ENCODE measurements at regions not wholly inside any gene's neighbourhood (a gene's known extent, or its start where the extent isn't known, plus 50 kb on each side); places are given as distances from the start of the nearest gene placed in this dataset.
"Not testable (repeated sequence)": the region's sequence is repeated elsewhere in the genome, so short reads cannot be mapped to it uniquely, and the experiment has no call there.

DNA sequence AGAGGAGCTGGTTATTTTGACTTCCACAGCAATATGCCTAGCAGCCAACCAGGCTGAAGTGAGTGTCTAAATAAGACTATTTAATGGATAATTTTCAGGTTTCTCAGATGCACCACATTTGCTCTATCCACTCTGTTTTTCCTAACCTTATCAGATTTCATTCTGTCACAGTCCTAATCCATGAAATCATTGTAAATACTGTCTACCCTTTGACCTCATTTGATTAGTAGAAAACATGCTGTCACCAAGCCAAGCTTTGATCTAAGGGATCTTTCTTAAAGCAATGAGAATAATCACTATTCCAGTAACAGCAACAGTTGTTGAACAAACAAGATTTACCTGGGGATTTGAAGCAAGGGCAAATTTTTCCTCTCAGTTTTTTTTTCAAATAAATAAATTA, 595.6 kb downstream of the LTN1 start:
- no peak for DNase-seq

GRCh38 chr21:28396421-28396820, 596.3 kb downstream of the LTN1 start:
- no peak for DNase-seq

DNA sequence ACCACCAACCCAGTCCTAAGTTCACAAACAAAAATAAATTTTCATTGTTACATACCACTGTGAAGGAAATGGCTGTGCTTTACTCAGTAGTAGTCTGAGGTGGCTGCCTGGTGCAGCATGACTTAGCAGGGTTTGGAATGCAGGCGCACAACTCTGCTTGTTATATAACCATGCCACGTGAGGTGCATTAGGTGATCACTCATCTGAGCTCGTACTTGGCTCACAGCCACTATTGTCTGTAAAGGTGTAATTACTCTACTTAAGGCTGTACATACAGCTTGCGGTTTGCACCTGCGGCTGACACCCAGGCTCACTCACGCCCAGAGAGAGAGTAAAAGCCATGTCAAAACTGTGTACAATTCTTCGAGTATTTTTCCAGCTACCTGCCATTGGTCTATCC, 599.4 kb downstream of the LTN1 start:
- no peak for DNase-seq

DNA sequence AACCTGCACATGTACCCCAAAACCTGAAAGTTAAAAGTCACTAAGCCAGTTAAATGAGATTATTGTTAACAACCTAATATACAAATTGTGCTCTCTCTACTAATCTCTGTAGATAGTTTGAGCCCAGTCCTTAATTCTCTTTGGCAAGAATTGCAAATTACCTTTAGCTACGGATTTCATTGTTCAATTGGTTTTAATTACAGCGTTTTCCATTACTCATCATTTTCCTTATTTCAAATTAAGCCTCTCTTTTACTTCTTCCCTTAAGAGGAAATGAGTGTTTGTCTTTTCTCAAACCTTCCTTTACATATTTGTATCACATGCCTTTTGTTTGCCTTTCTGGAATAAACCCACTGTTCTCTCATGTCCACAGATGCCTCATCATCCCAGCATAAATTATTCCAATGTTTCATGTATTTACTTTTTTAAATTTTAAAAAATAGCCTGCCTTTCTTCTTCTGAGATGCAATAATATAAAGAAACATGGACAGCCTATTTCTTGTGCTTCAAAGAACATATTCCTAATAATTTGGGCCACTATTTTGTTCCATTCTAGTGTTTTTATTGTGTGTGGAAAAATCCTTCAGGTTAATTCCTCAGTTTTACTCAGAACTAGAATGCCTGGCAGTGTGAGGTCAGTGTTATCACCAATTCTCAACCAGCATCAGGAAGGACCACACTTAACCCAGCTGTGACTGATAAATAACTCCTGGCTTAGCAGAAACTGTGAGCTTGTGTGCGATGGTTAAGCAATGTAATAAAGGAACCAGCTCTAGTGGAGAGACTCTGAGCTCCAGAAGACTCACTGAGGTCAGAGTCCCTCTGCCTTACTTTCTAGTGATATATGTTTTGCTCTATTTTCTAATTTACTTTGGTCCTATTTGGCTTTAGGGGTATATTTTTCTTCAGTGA, 600.5 kb downstream of the LTN1 start:
- no peak for DNase-seq

GRCh38 chr21:28387220-28387619, 605.5 kb downstream of the LTN1 start:
- no peak for DNase-seq

DNA sequence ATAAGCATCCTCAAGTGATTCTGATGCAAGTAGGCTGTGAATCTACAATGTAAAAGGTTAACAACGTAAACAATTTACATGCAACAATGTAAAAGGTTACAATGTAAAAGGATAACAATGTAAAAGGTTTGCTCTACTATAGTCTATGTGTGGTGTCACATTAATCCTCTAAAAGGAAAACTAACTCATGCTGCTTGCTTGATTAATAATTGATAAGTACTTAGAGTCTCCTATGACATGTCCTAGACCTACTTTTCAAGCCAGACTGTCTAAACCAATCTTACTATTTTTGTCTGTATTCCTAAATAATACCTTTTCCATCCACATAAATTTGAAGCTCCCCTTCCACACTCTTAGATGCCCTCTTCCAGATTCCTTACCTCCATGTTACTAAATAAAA, 606.8 kb downstream of the LTN1 start:
- DNase-seq, result no peak

GRCh38 chr21:28381000-28381745, 611.5 kb downstream of the LTN1 start:
- not testable (repeated sequence) for DNase-seq

DNA sequence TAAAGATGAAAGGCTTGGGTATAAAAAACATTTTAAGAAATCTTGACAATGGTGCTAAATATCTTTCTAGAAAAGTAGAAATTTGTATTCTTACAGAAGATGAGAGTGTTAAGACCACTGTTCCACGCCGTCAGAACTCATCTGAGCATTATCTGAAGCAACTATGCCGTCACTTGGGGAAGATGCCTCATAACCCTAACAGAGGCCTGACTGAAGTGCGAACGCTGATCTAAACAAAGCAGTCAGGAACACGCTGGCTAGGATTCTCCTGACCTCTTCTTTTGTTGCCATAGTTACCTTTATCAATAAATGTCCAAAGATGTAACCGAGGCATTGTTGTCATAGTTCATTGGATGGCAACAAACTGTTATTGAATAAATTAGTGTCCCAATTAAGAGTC, 612.4 kb downstream of the LTN1 start:
- DNase-seq, result no peak

DNA sequence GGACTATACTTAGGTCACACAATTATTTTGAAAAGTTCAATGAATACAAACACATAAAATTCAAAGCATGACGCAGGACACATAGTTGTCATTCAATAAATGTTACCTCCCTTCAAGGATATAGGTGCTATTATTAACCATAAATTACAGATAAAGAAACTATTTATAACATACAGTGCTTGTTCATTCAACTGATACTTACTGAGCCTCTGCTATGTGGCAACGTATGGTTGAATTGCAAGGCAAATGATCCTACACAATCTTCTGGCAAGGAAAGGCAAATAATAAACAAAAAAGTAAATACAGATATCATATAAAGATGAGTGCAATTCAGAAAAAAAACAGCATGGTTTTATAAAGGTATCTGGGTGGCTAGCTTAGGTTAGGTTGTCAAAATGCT, 614.7 kb downstream of the LTN1 start:
- no peak for DNase-seq

DNA sequence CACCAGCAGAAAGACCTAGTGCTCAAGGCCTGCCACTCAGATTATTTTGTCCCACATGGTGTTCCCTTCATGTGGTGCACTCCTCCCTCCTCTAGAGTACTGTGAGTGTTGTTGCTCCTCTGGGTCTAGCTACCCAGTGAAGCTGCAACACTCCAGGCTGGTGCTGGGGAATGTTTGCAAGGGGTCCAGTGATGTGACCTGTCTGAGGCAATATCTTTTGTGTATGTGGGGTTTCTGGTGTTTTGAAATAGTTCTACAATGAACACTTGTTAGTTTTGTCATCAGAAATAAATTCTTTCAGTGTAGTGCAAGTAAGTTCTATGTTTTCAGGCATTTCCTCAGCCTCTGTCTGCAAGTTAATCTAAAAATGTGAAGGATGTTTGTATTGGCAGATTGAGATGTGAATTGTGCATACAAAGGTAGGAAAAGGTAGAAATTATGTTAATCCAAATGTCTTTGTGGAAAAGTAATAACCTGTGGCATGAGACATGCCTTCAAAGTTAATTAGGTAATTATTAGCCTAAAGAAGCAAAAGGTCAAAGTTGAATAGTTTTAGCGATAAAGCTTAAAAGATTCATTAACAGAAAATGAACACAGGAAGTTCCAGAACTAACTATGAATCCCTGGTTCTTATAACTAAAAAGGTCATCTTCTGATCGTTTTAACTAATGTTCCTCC, 616.8 kb downstream of the LTN1 start:
- DNase-seq, result no peak

GRCh38 chr21:28374881-28375280, 617.8 kb downstream of the LTN1 start:
- no peak for DNase-seq

- no peak for DNase-seq
These were observed 621.0 kb downstream of the LTN1 start for GRCh38 chr21:28371713-28372112.

DNA sequence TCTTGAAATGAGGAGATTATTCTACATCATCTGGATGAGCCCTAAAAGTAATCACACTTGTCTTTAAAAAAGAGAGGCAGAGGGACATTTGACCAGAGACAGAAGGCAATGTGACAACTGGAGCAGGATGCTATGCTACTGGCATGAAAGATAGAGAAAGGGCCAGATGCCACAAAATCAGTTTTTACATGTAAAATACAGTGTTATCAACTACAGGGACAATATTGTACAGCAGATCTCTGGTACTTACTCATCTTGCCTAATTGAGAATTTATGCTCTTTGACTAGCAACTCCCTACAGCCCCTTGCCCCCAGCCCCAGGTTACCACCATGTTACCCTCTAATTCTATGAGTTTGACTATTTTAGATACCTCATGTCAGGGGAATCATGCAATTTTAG, 633.4 kb downstream of the LTN1 start:
- no peak for DNase-seq

DNA sequence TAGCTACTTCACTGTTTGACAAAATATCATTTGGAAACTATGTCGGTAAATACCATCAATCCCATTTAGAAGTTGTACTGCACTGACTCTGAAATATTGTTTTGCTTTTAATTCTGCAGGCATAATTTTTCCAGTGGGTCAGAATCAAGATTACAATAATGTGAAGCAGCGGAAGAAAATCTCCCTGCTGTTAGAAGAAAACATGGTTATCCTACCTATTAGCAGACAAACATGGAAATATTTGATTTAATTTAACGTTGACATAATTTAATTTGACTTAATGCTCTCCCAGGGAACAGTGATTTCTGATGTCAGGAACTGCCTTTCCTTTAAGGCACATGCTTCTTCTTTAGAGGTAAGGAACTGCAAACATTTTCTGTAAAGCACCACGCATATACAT, 634.0 kb downstream of the LTN1 start:
- no peak for DNase-seq

DNA sequence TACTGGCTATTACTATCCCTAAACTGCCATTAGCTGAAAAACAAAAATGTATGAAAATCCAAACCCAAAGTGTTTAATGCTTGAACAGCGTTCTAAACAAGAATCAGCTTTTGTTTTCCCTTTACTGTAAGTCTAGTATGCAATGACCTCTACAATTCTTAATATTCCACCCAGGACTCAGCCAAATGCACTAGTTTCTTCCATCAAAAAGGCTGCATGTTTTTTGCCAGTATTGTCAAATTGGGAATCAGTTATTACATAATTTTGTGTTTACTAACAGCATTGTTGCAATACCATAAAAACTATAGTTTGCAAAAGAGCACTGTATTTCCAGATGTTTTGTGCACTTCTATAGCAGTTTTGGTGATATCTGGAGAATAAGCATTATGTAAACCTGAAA, 634.5 kb downstream of the LTN1 start:
- DNase-seq, result no peak

DNA sequence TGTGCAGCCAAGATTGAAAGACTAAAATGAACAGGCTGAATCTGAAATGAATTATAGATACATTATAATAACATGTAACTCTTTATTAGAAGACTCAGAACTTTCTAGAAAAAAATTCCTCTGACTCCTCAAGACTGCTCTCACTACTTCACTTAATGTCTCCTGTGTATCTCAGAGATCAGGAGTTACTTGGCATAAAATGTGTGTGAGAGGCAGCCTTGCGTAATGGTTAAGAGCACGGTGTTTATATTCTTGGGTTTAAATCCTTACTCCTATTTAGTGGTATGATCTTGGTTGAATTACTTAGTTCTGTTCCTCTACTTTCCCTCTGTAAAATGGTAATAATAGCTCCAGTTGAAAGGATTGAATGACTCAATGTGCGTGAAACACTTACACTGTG, 634.9 kb downstream of the LTN1 start:
- no peak for DNase-seq

DNA sequence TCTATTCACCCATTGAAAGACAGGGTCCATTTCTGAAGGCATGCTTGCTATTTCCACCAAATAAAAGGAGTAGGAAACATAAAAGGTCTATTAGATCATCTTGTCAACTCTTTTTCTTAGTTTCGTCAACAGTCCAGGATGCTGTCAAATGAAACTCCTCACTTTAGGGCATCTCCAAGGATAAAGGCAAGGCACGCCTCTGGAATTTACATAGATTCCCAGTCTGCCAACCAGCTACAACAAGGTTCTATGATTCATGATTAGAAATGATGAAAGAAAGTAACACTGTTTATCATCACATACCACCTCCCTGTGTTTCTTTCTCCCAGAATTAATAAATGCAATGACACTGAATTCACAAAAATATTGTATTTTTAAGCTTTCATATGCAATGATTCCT, 636.3 kb downstream of the LTN1 start:
- DNase-seq, result no peak

DNA sequence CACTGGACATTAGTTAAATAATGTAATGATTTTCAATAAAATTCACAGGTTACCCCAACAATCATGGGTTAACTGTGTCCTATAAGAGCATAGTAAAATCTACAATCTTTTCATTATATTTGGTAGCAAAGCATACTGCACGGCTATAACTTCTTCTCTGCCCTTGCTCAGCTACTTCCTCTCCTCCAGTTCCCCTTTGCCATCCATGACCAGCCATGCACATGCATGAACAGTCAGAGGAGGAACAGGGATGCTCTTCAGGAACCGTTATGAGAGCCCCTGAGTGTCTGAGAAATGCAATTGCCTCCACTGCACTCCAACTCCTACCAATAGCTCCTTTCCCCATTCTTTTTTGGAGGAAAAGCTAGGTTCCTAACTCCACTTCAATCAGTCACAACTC, 646.7 kb downstream of the LTN1 start:
- DNase-seq, result peak; percentile 57 to 61

DNA sequence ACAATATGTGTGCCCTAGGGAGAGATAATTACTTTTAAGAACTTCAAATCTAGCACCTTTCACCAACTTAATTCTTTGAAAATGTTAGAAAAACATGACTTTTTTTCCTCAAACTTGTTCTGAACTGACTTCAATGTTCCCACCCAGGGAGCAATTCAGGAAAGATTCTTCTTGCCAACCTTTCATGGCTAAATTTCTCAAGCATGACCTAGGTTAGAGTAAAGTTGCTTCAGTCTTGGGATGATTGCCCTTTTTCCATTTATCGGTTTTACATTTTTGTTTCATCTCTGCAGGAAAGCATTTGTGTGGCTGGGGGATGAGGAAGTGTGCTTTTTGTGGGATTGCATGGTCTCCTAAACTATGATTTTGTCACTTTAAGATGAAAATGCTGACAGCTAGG, 647.7 kb downstream of the LTN1 start:
- DNase-seq, result no peak

DNA sequence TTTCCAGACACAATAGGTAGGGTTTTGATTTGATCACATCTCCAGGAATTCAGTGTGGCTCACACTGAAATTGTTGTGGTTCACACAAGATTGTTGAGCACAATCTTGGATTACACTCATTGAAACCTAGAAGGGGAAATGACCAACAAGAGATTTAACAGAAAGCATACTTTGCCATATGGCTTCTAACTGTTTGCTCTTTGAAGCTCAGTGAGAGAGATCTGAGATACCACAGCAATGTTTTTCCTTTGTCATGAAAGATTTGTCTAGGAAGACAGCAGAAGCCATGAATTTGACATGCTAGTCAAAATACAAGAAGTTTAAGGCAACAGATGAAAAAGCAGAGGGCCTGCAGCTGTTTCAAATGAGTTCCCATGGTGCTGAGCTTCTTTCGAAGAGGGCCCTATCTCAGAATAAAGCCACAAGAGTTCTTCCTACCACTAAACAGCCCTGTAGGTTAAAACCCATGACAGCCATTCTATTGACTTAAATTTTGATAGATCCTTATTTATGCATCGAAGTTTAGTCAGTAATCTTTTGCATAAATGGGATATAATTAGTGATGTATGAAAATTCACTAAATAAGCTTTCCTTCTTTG, 650.4 kb downstream of the LTN1 start:
- DNase-seq, result no peak

DNA sequence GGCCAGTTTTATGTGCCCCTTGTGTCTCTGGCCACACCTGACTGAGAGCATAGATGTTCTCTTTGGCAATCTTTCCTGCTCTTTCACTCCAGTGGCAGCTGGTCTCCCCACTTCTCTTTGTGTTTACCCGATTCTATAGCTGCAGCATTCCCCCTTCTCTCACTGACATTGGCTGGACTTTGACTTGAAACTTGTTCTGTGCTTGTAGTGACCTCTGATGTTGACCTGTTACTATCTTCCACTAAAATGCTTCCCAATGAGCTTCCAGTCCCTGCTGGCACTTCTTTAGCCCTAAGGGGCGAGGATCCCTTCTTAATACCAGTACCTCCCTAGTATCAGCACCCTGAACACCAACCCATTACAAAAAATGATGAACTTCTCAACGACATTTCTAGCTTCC, 653.3 kb downstream of the LTN1 start:
- no peak for DNase-seq

- no peak for DNase-seq
These were observed 653.9 kb downstream of the LTN1 start for GRCh38 chr21:28338701-28339305.

DNA sequence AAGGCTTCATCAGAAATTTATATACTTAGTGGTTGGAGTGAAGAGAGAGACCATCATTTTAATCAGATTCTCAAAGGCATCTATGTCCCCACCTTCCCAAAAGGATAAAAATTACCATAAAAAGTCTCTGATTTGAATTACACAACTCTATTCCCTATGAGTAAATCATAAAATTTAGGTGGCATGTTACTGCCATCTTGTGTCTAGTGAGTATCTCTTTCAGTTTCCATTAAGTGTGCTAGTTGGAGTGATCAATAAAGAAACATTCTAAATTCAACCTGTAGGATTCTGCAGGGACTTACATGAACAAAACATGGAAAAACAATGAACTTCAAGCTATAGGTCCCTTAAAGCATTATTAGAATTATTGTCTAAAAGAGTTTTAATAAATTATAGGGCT, 655.4 kb downstream of the LTN1 start:
- DNase-seq, result peak; percentile 6 to 37

Measured in inflammatory macrophage (primary cell).